ENCODE measurements at regions not wholly inside any gene's neighbourhood (a gene's known extent, or its start where the extent isn't known, plus 50 kb on each side); places are given as distances from the start of the nearest gene placed in this dataset.

- no peak overlapping the region for H2BK120ac ChIP-seq (ENCODE audit: low read depth, low read length)
- H3K14ac ChIP-seq (replicated peaks; ENCODE audit: low read depth, low read length), result no peak overlapping the region
- no TSS peak for BruUV-seq (replicated peaks)
- intact Hi-C loops (cut with micrococcal nuclease), result no loop called here
- no peak overlapping the region for H3K27ac ChIP-seq (ENCODE audit: insufficient read depth, low read length)
- no peaks in the 10 kb centered on the region; a peak in 1 of 4 replicates for H3K79me1 ChIP-seq (ENCODE audit: low read depth in 1 of 2, low read length in 2 of 2)
- H2BK5ac ChIP-seq (ENCODE audit: low read depth, low read length, poor library complexity, severe bottlenecking), result no peak overlapping the region
- no peak overlapping the region for H4K91ac ChIP-seq (ENCODE audit: insufficient read depth, low read depth, low read length)
- H3K4me2 ChIP-seq (ENCODE audit: low read depth, low read length), result no peak overlapping the region
- CTCF ChIA-PET, result interaction anchor here (0.6 kb wide), 1 partner anchor 14 kb away, joined by 4 read pairs; no protein-coding TSS in a partner anchor
- no peak overlapping the region for H3K23ac ChIP-seq (ENCODE audit: low read depth, low read length)
- POLR2A ChIA-PET (ENCODE audit: unreplicated experiment), result no interaction called here
- in situ Hi-C loops (cut with MboI; ENCODE audit: low sequenced_read_pairs), result no loop called here
- H2BK15ac ChIP-seq (ENCODE audit: low read depth, low read length), result no peak overlapping the region
- no CpG with 5 or more reads among the region's 1 CpG for WGBS, 2 experiments (ENCODE audit: extremely low coverage in 2 of 2, insufficient read length in 1 of 2)
- H3K9me3 ChIP-seq (ENCODE audit: control insufficient read depth, insufficient read depth, low read length), result no peaks in the 10 kb centered on the region
- H2AK9ac ChIP-seq (replicated peaks; ENCODE audit: low read depth, low read length, poor library complexity), result no peak overlapping the region
- H3K4me1 ChIP-seq (ENCODE audit: control insufficient read depth, insufficient read depth, low read length), result no peaks in the 10 kb centered on the region
- no peak overlapping the region for H2AK5ac ChIP-seq (ENCODE audit: low read depth, low read length)
- no peak overlapping the region for H2BK20ac ChIP-seq (ENCODE audit: low read depth, low read length)
- peak; percentile 4 for DNase-seq
- no peak overlapping the region for H2AFZ ChIP-seq (replicated peaks; ENCODE audit: low read length, poor library complexity)
- TF ChIP-seq BHLHE40 (IDR thresholded peaks at IDR 0.05; ENCODE audit: low read depth, low read length), result no peak
- TF ChIP-seq NFE2L2 (IDR thresholded peaks at IDR 0.05; ENCODE audit: low read depth, low read length), result no peak
- TF ChIP-seq RFX5 (IDR thresholded peaks at IDR 0.05; ENCODE audit: low read depth, low read length), result no peak
- TF ChIP-seq ELK1 (IDR thresholded peaks at IDR 0.05; ENCODE audit: borderline replicate concordance, low read depth, low read length), result no peak
- no peak for TF ChIP-seq FOS (IDR thresholded peaks at IDR 0.05; ENCODE audit: low read depth, low read length)
- TF ChIP-seq CEBPB (IDR thresholded peaks at IDR 0.05; ENCODE audit: low read depth, low read length), result no peak
- TF ChIP-seq MXI1 (IDR thresholded peaks at IDR 0.05; ENCODE audit: borderline replicate concordance, low read depth, low read length), result no peak
- no peak for TF ChIP-seq MAFK (IDR thresholded peaks at IDR 0.05; ENCODE audit: low read depth, low read length)
- no peak for TF ChIP-seq RCOR1 (IDR thresholded peaks at IDR 0.05; ENCODE audit: insufficient replicate concordance, low read length)
- no peak for TF ChIP-seq SMC3 (IDR thresholded peaks at IDR 0.05; ENCODE audit: low read depth, low read length)
- no peak for TF ChIP-seq CTCF (conservative IDR thresholded peaks at IDR 0.05; ENCODE audit: low read depth, low read length)
- no peak for TF ChIP-seq MAZ (IDR thresholded peaks at IDR 0.05; ENCODE audit: borderline replicate concordance, low read depth, low read length)
- TF ChIP-seq POLR2A (IDR thresholded peaks at IDR 0.05; ENCODE audit: low read depth, low read length), result no peak
- no peak for TF ChIP-seq RAD21 (IDR thresholded peaks at IDR 0.05; ENCODE audit: low read length)
- TF ChIP-seq CHD1 (IDR thresholded peaks at IDR 0.05; ENCODE audit: low read depth, low read length), result no peak
- TF ChIP-seq USF2 (IDR thresholded peaks at IDR 0.05; ENCODE audit: low read depth, low read length), result no peak
- no peak overlapping the region for H3K4me3 ChIP-seq (ENCODE audit: insufficient read depth, low read depth, low read length)
- H4K5ac ChIP-seq (ENCODE audit: low read depth, low read length), result no peak overlapping the region
- H3K56ac ChIP-seq (ENCODE audit: extremely low read depth, insufficient read depth, low read length), result no peak overlapping the region
- no peak overlapping the region for H3K4ac ChIP-seq (ENCODE audit: low read depth, low read length)
- H3K36me3 ChIP-seq (ENCODE audit: control insufficient read depth, insufficient read depth, low read length), result no peaks in the 10 kb centered on the region
- dilution Hi-C loops (cut with HindIII; ENCODE audit: low sequenced_read_pairs, unreplicated experiment), result no loop called here
- H3K9ac ChIP-seq (ENCODE audit: low read depth, low read length), result no peak overlapping the region
- no peak overlapping the region for H4K8ac ChIP-seq (ENCODE audit: low read depth in 2 of 2, low read length in 2 of 2)
- no peaks in the 10 kb centered on the region for H4K20me1 ChIP-seq (ENCODE audit: insufficient read depth, low read length)
- no peak overlapping the region for H3K18ac ChIP-seq (ENCODE audit: low read depth, low read length)
- no peak for ATAC-seq (ENCODE audit: low read depth)
- H3K9me1 ChIP-seq (ENCODE audit: insufficient read depth, low read length), result no peaks in the 10 kb centered on the region
- H3K27me3 ChIP-seq (ENCODE audit: control insufficient read depth, insufficient read depth, low read length), result no peaks in the 10 kb centered on the region
These were observed 286.6 kb upstream of the POU5F2 start for GRCh38 chr5:94028001-94028400.
